ENCODE measurements at regions not wholly inside any gene's neighbourhood (a gene's known extent, or its start where the extent isn't known, plus 50 kb on each side); places are given as distances from the start of the nearest gene placed in this dataset.

- TF ChIP-seq ZFX (IDR thresholded peaks at IDR 0.05) (no peak), CTCF (conservative IDR thresholded peaks at IDR 0.05) (no peak)
- H3K27ac ChIP-seq = peak overlapping the region; percentile 31; the same call in 1 of the 2 replicates
Measured at GRCh38 chr4:102429553-102429952, 71.6 kb upstream of the NFKB1 start.

- no peak for TF ChIP-seq CTCF (conservative IDR thresholded peaks at IDR 0.05)
- no peak for TF ChIP-seq ZFX (IDR thresholded peaks at IDR 0.05)
Measured at GRCh38 chr4:102430461-102430910, 70.7 kb upstream of the NFKB1 start.

GRCh38 chr4:102431608-102431961 is 69.6 kb upstream of the NFKB1 start:
- H3K27ac ChIP-seq = no peak overlapping the region
- TF ChIP-seq CTCF (conservative IDR thresholded peaks at IDR 0.05) (peak; percentile 65), ZFX (IDR thresholded peaks at IDR 0.05) (no peak)

More at GRCh38 chr4:102430461-102430910, 70.7 kb upstream of the NFKB1 start:
- H3K27ac ChIP-seq = peak overlapping the region; percentile 70

GRCh38 chr4:102437111-102437510 is 64.0 kb upstream of the NFKB1 start:
- TF ChIP-seq ZFX (IDR thresholded peaks at IDR 0.05) (no peak), CTCF (conservative IDR thresholded peaks at IDR 0.05) (no peak)
- no peak overlapping the region for H3K27ac ChIP-seq

- H3K27ac ChIP-seq = peak overlapping the region; percentile 14; the same call in 1 of the 2 replicates
Measured at GRCh38 chr4:102438396-102439235, 62.5 kb upstream of the NFKB1 start.

GRCh38 chr4:102439236-102439614 is 61.9 kb upstream of the NFKB1 start:
- TF ChIP-seq CTCF (conservative IDR thresholded peaks at IDR 0.05) (no peak), ZFX (IDR thresholded peaks at IDR 0.05) (no peak)
- H3K27ac ChIP-seq = no peak overlapping the region

More at GRCh38 chr4:102438396-102439235, 62.5 kb upstream of the NFKB1 start:
- TF ChIP-seq CTCF (conservative IDR thresholded peaks at IDR 0.05) (no peak), ZFX (IDR thresholded peaks at IDR 0.05) (no peak)

- H3K27ac ChIP-seq = no peak overlapping the region
- no peak for TF ChIP-seq CTCF (conservative IDR thresholded peaks at IDR 0.05)
- TF ChIP-seq ZFX (IDR thresholded peaks at IDR 0.05) = no peak
Measured at GRCh38 chr4:102439812-102440211, 61.3 kb upstream of the NFKB1 start.
